ENCODE measurements at regions not wholly inside any gene's neighbourhood (a gene's known extent, or its start where the extent isn't known, plus 50 kb on each side); places are given as distances from the start of the nearest gene placed in this dataset.

DNA sequence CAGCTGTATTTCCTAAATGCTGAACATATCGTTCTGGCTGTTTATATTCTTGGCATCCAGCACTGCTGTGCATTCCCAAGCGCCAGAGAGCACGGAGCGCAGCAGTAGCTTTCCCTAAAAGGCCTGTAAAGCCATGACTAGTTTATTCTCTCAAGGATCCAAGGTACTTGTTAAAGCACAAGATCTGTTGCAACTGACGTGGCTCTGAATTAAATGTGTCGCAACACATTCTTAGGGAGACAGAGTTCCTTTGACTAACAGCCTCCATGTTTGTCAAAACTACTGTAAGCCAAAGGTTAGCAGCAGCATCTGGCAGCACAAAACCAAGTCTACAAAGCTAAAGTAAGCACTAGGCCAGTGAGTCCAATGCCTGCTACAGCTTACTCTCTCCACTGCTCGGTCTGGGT lies 188.6 kb upstream of the FN1 start:
- H3K4me3 ChIP-seq = no peak overlapping the region

DNA sequence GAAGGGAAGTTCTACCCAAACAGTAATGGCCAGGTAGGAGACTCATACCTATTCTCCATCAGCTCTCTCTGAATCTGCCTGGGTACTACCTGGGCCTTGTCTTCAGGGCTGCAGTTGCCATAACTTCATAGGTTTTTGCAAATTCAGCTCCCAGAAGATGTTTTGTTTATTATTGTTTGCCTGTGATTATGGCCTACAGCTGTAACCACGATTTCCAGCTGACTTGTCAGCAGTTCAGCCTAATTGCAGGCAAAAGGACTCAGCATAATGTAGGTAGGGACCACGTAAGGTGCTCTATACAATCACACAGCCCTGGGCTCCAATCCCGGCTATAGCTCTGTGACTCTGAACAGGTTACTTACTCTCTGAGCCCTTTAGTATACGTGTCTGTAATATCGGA lies 187.0 kb upstream of the FN1 start:
- TF ChIP-seq, protein P1, sequence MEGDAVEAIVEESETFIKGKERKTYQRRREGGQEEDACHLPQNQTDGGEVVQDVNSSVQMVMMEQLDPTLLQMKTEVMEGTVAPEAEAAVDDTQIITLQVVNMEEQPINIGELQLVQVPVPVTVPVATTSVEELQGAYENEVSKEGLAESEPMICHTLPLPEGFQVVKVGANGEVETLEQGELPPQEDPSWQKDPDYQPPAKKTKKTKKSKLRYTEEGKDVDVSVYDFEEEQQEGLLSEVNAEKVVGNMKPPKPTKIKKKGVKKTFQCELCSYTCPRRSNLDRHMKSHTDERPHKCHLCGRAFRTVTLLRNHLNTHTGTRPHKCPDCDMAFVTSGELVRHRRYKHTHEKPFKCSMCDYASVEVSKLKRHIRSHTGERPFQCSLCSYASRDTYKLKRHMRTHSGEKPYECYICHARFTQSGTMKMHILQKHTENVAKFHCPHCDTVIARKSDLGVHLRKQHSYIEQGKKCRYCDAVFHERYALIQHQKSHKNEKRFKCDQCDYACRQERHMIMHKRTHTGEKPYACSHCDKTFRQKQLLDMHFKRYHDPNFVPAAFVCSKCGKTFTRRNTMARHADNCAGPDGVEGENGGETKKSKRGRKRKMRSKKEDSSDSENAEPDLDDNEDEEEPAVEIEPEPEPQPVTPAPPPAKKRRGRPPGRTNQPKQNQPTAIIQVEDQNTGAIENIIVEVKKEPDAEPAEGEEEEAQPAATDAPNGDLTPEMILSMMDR (IDR thresholded peaks at IDR 0.05) = no peak
- no peak for TF ChIP-seq POLR2A (IDR thresholded peaks at IDR 0.05)
- H3K4me3 ChIP-seq = no peak overlapping the region
- ATAC-seq = no peak
- no peak for DNase-seq
- H3K27me3 ChIP-seq = no peaks in the 10 kb centered on the region
- H3K4me1 ChIP-seq = no peaks in the 10 kb centered on the region
- H3K36me3 ChIP-seq = no peaks in the 10 kb centered on the region
- no peaks in the 10 kb centered on the region for H3K9me3 ChIP-seq
- 77% methylated on average over 5 of the region's 5 CpGs for WGBS (ENCODE audit: insufficient coverage, low coverage, low lambda C conversion rate, missing lambda C conversion rate)
- H3K27ac ChIP-seq = no peak overlapping the region
- intact Hi-C loops (cut with DNase I) = no loop called here

More for the DNA sequence above, 188.6 kb upstream of the FN1 start:
- intact Hi-C loops (cut with DNase I) = no loop called here
- Histone ChIP-seq H3K27me3 (no peaks in the 10 kb centered on the region), H3K4me1 (no peaks in the 10 kb centered on the region), H3K36me3 (no peaks in the 10 kb centered on the region), H3K27ac (no peak overlapping the region), H3K9me3 (no peaks in the 10 kb centered on the region)
- 69% methylated on average over 5 of the region's 7 CpGs for WGBS (ENCODE audit: insufficient coverage, low coverage, low lambda C conversion rate, missing lambda C conversion rate)
- DNase-seq (no peak), ATAC-seq (peak; percentile 43 to 60 (median 52))
- TF ChIP-seq POLR2A (IDR thresholded peaks at IDR 0.05) = no peak
- TF ChIP-seq, protein P1 (IDR thresholded peaks at IDR 0.05) = no peak

DNA sequence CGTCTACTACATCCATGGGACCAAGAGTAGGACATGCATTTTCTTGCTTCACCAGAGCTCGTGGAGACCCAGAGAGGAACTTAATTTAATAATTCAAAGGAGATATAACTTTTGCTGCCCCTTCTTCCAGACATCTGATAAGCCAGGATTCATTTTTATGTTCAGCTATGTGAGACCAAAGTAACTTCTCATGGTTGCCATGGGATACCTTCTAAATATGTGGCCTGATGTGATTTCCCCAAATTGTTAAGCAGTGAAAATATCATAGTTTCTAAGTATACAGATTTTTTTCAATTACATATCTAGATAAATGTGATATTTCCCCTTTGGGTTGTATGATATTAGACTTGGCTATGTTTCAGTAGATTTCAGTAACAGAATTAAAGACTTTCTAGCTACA lies 185.5 kb upstream of the FN1 start:
- no peak for ATAC-seq

DNA sequence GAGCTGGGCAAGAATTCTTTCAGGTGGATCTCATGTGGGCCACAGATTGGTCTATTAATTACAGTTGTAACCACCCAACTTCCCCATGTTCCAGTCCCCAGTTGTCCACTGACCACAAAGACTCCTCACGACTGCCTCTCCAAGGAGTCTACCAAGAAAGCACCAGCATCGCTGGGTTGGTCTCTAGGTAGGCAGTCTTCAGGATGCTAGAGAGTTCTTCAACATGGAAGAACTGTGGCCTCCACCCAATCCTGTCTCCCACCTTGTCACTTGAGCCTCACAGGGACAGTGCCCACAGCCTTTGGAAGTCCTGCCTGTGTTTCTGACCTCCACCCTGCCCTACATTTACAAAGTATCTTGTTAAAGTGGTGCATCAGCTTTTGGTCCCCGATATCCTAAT lies 184.7 kb upstream of the FN1 start:
- Histone ChIP-seq H3K36me3 (no peaks in the 10 kb centered on the region), H3K27ac (no peak overlapping the region), H3K27me3 (no peaks in the 10 kb centered on the region), H3K4me3 (no peak overlapping the region), H3K4me1 (no peaks in the 10 kb centered on the region), H3K9me3 (no peaks in the 10 kb centered on the region)
- WGBS (ENCODE audit: insufficient coverage, low coverage, low lambda C conversion rate, missing lambda C conversion rate) = 100% methylated on average over 1 of the region's 3 CpGs
- TF ChIP-seq POLR2A (IDR thresholded peaks at IDR 0.05) = no peak
- TF ChIP-seq, protein P1 (IDR thresholded peaks at IDR 0.05) = no peak
- intact Hi-C loops (cut with DNase I) = no loop called here
- no peak for DNase-seq
- ATAC-seq = no peak

More for the DNA sequence above, 185.5 kb upstream of the FN1 start:
- WGBS (ENCODE audit: insufficient coverage, low coverage, low lambda C conversion rate, missing lambda C conversion rate) = 86% methylated on average over 2 of the region's 2 CpGs
- Histone ChIP-seq H3K27me3 (no peaks in the 10 kb centered on the region), H3K27ac (no peak overlapping the region), H3K4me3 (no peak overlapping the region), H3K4me1 (no peaks in the 10 kb centered on the region), H3K36me3 (no peaks in the 10 kb centered on the region), H3K9me3 (no peaks in the 10 kb centered on the region)
- no peak for DNase-seq
- intact Hi-C loops (cut with DNase I) = no loop called here
- TF ChIP-seq POLR2A (IDR thresholded peaks at IDR 0.05) = no peak
- TF ChIP-seq, protein P1 (IDR thresholded peaks at IDR 0.05) = no peak

DNA sequence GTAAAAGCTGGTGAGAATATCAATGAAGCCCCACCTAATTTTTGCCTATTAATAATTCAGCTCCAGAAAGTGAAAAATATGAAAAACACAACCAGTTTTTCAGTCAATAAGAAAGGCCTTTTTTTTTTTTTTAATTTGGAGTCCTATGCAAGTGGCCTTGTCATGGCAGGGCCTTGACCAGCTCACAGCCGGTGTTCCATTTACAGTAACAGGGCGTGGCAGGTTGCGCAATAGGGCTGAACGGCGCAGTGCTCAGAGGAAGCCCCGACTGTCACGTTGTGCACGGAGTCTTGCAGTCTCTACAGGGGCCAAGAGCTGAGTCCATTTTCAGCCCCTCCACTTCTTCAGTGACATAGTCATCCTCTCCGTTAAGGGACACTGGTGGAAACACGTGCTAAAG lies 184.1 kb upstream of the FN1 start:
- no peaks in the 10 kb centered on the region for H3K9me3 ChIP-seq
- no peaks in the 10 kb centered on the region for H3K4me1 ChIP-seq
- no peak overlapping the region for H3K27ac ChIP-seq
- ATAC-seq (peak in 1 of 4 donors; percentile 28), DNase-seq (peak in 1 of 3 donors; percentile 55)
- WGBS (ENCODE audit: insufficient coverage, low coverage, low lambda C conversion rate, missing lambda C conversion rate) = 44% methylated on average over 8 of the region's 10 CpGs
- H3K36me3 ChIP-seq = no peaks in the 10 kb centered on the region
- H3K27me3 ChIP-seq = no peaks in the 10 kb centered on the region
- no peak for TF ChIP-seq POLR2A (IDR thresholded peaks at IDR 0.05)
- TF ChIP-seq, protein P1 (IDR thresholded peaks at IDR 0.05) = no peak
- no peak overlapping the region for H3K4me3 ChIP-seq
- intact Hi-C loops (cut with DNase I) = no loop called here

Data from right lobe of liver (tissue), 6 donors.